ENCODE measurements at regions not wholly inside any gene's neighbourhood (a gene's known extent, or its start where the extent isn't known, plus 50 kb on each side); places are given as distances from the start of the nearest gene placed in this dataset.
"Not testable (repeated sequence)": the region's sequence is repeated elsewhere in the genome, so short reads cannot be mapped to it uniquely, and the experiment has no call there.

DNA sequence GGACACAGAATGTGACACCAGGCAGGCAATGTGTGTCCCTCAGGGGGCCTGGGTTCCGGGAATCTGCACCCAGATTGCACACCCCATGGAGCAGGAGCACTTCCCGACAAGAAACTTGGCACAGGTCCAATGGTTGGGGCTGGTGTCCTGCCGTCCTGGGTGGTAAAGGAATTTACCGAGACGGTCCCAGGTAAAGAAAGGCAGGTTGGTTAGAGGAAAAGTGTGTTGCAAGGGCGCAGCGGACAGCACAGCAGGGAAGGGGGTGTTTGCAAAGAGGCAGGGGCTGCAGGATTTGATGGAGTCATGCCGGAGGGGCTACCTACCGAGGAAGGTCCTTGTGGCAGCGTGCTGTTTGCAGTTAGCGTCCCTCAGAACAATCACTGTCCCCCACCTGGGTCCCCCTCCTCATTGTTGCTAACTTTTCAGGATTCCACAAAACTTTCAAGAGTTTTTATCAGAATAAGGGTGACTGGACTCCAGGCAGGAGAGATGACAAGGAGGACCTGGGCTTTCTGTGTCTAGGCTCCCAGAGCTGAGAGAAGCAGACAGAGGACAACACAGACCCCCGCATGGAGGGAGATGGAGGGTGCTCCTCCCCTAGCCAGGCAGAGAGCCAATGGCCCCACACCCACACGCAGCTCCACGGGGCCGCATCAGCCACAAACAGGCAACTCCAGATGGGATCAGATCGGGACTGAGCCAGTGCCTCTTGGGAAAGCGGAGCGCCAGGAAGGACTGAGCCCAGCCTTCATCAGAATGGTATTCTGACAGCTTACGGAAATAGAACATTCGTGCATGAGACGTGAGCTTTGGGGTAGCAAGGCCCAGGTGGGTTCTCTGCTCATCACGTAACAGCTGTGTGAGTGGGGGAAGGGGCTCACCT is 1423.9 kb downstream of the BRD1 start:
- DNase-seq (ENCODE audit: low read depth): no peak
- TF ChIP-seq, protein P1, sequence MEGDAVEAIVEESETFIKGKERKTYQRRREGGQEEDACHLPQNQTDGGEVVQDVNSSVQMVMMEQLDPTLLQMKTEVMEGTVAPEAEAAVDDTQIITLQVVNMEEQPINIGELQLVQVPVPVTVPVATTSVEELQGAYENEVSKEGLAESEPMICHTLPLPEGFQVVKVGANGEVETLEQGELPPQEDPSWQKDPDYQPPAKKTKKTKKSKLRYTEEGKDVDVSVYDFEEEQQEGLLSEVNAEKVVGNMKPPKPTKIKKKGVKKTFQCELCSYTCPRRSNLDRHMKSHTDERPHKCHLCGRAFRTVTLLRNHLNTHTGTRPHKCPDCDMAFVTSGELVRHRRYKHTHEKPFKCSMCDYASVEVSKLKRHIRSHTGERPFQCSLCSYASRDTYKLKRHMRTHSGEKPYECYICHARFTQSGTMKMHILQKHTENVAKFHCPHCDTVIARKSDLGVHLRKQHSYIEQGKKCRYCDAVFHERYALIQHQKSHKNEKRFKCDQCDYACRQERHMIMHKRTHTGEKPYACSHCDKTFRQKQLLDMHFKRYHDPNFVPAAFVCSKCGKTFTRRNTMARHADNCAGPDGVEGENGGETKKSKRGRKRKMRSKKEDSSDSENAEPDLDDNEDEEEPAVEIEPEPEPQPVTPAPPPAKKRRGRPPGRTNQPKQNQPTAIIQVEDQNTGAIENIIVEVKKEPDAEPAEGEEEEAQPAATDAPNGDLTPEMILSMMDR (IDR thresholded peaks at IDR 0.05; ENCODE audit: control insufficient read depth, insufficient read depth, low read depth, low read length, missing control alignments): no peak
- no peak overlapping the region for H3K4me3 ChIP-seq (ENCODE audit: control insufficient read depth, low read depth, low read length)

- H3K4me3 ChIP-seq (ENCODE audit: control insufficient read depth, low read depth, low read length): no peak overlapping the region
- TF ChIP-seq, protein P1 (IDR thresholded peaks at IDR 0.05; ENCODE audit: control insufficient read depth, insufficient read depth, low read depth, low read length, missing control alignments): no peak
- DNase-seq (ENCODE audit: low read depth): no peak
Measured at GRCh38 chr22:48402591-48403031, 1425.1 kb downstream of the BRD1 start.

DNA sequence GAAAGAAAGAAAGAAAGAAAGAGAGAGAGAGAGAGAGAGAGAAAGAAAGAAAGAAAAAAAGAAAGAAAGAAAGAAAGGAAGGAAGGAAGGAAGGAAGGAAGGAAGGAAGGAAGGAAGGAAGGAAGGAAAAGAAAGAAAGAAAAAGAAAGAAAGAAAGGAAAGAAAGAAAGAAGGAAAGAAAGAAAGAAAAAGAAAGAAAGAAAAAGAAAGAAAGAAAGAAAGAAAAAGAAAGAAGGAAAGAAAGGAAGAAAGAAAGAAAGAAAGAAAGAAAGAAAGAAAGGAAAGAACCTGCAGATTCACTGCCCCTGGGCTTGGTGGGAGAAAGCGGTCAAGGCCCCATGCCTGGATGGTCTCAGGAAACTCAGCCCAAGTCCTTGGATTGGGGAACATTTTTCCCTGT is 1426.2 kb downstream of the BRD1 start:
- not testable (repeated sequence) for DNase-seq (ENCODE audit: low read depth); H3K4me3 ChIP-seq (ENCODE audit: control insufficient read depth, low read depth, low read length)

DNA sequence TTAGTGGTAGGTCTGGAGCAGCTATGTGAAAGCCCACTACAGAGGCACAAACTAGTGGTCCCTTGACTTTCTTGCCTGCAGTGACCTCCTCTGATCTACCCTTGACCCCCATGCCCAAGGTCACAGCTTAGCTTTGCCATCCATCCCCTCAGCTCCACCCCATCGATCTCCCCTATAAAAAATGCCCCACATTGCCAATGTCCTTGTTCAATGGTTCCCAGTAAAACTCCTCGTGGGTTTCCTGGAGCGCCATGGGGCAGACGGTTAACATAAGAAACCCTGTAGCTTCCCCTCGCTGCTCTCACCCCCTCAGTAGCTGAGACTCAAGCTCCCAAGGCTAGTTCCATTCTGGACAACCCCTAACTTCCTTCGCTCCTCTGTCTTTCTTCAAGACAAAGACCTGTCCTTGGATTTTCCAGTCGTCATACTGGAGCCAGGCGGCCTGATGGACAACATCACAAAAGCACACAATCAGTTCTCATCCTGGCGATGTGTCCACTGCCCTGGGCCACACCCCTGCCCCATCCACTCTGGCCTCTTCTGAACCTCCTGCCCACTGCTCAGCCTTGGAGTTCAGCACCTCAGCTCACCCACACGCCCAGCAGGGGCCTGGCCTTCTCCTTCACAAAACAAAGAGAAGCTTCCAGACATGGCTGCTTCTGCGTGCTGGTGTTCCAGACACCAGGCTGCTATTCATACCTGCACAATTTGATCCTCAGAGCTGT is 1429.3 kb downstream of the BRD1 start:
- TF ChIP-seq, protein P1 (IDR thresholded peaks at IDR 0.05; ENCODE audit: control insufficient read depth, insufficient read depth, low read depth, low read length, missing control alignments): no peak
- no peak for DNase-seq (ENCODE audit: low read depth)
- H3K4me3 ChIP-seq (ENCODE audit: control insufficient read depth, low read depth, low read length): no peak overlapping the region

- no peak overlapping the region for H3K4me3 ChIP-seq (ENCODE audit: control insufficient read depth, low read depth, low read length)
- no peak for DNase-seq (ENCODE audit: low read depth)
- TF ChIP-seq, protein P1 (IDR thresholded peaks at IDR 0.05; ENCODE audit: control insufficient read depth, insufficient read depth, low read depth, low read length, missing control alignments): no peak
Measured at GRCh38 chr22:48397531-48398180, 1430.0 kb downstream of the BRD1 start.

- H3K4me3 ChIP-seq (ENCODE audit: control insufficient read depth, low read depth, low read length): no peak overlapping the region
- DNase-seq (ENCODE audit: low read depth): no peak
- TF ChIP-seq, protein P1 (IDR thresholded peaks at IDR 0.05; ENCODE audit: control insufficient read depth, insufficient read depth, low read depth, low read length, missing control alignments): no peak
Measured at GRCh38 chr22:48396785-48397530, 1430.7 kb downstream of the BRD1 start.

All from AG09309 (cell line).